HG03108 (cell line): ENCODE measurements at regions not wholly inside any gene's neighbourhood (a gene's known extent, or its start where the extent isn't known, plus 50 kb on each side); places are given as distances from the start of the nearest gene placed in this dataset.
"Not testable (repeated sequence)": the region's sequence is repeated elsewhere in the genome, so short reads cannot be mapped to it uniquely, and the experiment has no call there.

Experiments
- ATAC-seq: cut with Tn5 transposase; IDR thresholded peaks from one replicate; pipeline ENCODE4 v1.9.1; 2021; ENCODE audit warnings: moderate library complexity; ENCODE audit not compliant: unreplicated experiment

DNA sequence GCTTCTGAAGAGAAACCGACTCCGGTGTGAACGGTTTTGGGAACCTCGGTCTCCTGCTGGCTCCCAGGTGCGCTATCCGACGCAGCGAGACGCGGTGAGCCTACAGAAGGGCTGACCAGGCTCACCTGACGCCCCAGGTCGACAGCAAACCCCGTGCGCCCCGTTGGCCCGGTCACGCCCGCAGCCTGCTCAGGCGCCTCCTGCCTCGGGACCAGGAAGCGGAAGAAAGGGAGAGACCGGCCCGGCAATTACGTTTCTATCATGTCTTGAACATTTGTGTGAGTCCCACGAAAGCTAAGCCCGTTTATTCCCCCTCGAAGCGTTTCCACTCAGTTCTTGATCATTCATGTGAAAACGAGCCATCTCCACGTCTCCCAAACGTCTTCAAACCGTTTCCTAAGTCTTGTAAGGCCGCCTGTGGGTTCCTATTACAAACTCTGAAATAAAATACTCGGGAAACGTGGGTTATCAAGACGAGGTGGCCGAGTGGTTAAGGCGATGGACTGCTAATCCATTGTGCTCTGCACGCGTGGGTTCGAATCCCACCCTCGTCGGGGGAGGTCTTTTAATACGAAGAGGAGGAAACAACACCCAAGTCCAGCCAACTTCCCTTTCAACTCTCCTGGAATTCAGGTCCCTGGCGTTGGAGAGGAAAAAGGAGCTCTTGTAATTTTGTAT, 150.5 kb upstream of the PRSS16 start:
- no peak for ATAC-seq

DNA sequence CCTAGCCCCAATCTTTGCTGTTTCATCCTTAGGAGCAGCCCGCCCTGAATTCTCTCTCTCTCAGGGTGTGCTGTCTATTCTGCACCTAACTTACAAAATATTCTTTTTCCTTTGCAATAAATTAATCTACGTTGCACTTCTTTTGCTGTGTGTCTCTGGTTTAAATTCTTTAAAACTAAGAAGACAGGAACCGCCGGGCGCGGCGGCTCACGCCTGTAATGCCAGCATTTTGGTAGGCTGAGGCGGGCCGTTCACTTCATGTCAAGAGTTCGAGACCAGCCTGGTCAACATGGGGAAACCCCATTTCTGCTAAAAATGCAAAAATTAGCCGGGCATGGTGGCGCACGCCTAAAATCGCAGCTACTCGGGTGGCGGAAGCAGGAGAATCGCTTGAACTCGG, 148.5 kb upstream of the PRSS16 start:
- ATAC-seq, result no peak

DNA sequence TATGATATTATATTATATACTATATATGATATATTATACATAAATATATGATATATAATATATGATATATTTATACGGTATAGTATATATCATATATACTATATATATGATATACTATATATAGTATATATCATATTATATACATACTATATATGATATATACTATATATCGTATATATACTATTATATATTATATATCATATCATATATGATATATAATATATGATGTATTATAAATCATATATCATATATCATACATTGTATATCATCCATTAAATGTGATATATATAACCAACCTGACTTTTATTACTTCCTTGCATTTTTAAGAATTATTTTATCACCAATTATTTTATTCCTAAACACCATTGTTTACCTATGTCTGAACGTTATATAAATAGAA, 146.6 kb upstream of the PRSS16 start:
- no peak for ATAC-seq

DNA sequence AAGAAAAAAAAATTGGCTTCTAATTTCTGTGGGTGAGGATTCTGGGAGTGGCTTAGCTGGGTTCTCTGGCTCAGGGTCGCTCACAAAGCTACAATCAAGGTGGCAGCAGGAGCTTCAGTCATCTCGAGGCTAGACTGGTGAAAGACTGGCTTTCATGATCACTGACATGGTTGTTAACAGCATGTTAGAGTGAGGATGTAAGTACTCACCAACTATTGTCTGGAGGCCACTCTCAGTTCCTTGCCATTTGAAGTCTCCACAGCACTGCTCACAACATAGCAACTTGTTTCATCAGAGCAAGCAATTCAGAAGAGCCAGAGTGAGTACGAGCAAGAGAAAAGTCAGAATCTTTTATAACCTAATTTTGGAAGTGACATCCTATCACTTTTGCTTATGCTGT, 145.7 kb upstream of the PRSS16 start:
- ATAC-seq, result no peak

DNA sequence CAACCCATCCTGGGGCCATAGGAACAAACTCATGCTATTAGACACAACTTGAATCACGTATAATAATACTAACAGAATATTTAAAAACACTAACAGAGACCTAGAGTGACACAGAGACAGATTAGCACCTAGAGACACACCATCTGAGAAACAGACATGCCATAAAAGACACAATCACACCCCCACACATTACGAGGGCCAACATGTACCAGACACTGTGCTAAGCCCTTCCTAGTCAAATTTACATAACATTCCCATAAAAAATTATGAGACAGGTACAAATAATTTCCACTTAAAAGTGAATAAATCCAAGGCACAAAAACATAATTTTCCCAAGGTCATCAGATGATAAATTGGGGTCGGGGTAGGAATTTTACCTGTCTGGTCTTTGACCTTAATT, 141.1 kb upstream of the PRSS16 start:
- no peak for ATAC-seq

DNA sequence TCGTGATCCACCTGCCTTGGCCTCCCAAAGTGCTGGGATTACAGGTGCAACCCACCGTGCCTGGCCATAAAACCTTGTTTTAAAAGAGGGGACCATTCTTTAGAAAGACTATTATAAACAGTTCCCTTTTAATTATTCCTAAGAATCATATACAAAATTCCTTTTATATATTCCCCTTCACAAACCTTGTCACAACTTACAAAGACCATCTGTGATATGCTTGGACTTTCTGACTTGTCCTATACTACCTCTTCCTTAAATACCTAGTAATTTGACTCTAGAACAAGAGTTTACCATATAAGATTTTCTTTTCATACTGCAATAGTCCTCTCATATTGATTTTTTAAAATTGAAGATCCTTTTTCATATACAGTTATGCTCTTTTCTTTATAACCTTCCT, 135.8 kb upstream of the PRSS16 start:
- no peak for ATAC-seq

DNA sequence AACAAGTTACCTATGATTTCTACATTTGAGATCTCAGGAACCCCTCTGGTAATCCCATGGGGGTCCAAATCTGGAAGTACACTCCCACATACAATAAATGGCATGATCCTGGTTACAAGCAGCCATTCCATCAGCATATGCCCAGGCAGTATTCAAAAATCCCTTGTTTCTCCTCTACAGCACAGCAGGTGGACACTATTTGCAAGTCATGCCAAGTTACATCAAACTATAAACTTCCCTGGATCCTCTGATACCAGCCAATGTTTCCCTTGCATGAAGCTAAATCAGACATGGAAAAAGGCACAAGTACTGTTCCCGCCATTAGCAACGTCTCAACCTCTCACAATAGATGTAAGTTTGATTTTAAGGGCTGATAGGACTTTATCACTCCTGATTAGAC, 134.5 kb upstream of the PRSS16 start:
- no peak for ATAC-seq

DNA sequence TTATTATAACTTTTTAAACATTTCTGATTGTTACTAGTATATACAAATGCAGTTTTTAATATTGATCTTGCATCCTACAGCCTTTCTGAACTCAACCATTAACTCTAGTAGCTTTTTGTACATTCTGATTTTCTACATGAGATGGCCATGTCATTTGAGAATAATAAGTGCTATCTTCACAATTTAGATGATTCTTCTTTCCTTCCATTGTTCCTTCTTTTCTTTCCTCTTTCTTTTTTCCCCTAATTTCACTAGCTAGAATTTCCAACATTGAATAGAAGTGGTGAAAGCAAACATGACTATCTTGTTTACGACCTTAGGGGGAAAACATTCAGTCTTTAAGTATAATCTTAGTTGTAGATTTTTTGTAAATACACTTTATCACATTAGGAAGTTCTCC, 128.2 kb upstream of the PRSS16 start:
- no peak for ATAC-seq

DNA sequence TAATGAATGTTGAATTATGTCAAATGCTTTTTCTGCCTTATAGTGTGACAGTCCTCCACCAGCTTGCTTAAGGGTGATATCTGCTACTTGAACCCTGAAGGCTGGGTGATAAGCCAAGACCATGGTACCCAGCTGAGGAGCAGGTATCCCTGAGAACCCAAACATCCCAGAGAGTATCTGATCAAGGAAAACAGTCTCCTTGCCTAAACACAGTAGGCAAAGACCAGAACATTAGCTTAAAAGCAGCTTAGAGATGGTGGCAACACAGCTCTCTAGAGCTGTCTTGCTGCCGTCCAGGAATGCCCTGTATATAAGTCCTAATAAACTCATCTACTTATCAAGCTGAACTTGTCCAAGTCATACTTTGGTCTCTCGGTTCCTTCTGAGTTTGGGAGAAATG, 127.7 kb upstream of the PRSS16 start:
- no peak for ATAC-seq

DNA sequence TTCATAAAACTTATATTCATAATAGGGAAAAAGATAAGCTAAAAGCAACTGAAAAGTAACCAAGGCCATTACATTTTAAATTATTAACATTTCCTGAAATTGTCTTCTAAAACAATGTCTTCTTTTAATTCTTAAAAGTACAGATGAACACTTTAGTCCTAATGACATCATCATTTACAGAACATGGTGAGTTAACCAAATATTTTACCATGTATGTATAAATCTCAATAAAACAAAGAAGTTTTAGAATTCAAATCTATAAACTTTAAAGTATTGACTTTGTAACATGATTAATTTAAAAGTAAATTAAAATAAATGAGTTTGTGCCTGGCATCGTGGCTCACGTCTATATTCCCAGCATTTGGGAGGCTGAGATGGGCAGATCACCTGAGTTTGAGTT, 125.9 kb upstream of the PRSS16 start:
- ATAC-seq, result no peak

DNA sequence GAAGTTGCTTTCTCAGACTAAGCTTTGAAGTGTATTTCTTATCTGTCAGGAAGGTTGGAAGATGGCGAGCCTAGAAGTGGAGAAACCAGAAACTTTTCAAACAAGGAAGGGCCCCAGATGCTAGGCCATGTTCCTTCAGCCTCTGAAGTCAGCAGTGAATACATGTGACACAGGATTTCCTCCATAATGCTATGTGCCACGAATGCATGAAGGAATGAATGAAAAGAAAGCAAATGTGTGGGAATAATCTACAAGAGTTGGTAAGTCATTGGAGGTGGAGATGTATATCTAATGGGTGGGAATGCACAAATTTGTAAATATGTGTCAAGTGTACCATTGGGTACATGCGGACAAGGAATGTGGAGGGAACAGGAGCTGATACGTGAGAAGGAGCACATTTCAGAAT, 123.2 kb upstream of the PRSS16 start:
- ATAC-seq, result no peak

DNA sequence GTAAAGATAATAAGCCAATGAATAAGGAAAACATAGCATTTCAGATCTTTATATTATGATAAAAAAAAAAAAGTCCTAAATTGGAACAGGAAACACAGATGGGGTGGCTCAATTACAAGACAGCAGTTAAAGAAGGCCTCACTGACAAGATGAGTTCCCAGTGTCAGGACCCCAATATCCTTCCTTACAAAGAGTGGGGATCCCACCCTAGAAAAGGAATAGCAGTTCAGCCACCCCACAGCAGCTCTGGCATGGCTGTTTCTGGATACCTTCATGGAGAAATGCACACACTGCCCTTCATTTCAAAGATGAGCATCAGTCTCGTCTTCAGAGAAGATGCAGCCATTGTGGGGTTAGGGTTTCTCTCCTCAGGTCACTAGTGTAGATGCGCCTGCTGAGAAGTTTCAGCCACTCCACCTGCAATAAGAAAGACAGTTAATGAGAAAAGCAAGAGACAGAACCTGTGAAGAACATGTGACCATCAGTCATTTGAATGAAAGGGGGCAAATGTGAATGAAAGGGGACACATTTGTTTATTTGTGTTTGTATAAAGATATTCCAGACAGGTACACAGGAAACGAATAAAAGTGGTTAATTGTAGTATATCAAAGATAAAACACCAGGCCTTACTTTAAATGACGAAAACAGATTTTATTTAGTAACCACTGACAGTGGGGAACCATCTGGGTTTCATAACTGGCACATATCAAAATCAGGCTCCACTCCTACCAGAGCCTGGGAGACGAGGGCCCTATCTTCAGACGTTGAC, 121.3 kb upstream of the PRSS16 start:
- no peak for ATAC-seq

DNA sequence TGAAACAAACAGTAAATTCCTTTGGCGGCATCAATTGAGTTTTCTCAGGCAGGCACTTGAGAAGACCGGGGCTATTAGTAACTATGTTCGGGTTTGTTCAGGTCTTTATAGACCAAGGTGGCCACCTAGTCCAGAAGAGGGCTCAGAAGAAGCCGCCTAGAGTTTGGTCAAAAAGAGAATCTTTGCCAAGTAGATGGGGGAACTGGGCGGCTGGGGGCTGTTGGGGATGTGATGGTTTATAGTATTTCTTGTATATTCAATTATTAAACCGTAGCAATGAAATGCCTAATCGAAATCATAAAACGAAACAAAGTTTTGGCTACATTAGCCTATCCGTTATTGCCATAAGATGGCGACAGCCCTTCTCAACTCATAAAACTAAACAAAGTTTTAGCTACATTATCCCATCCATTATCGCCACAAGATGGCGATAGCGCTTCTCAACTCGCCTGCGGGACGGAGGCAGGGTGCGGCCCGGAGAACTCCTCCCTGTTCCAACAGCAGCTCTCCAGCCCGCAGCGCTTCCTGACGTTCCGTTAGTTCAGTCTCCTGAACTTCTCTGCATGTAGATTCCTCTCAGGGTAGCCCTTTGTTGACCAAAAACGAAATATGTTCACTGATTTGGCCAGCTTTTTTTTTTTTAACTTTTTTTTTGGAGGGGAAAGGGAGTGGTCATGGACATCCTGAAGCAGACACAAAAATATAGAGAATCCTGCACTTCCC, 120.5 kb upstream of the PRSS16 start:
- peak; percentile 46 for ATAC-seq

DNA sequence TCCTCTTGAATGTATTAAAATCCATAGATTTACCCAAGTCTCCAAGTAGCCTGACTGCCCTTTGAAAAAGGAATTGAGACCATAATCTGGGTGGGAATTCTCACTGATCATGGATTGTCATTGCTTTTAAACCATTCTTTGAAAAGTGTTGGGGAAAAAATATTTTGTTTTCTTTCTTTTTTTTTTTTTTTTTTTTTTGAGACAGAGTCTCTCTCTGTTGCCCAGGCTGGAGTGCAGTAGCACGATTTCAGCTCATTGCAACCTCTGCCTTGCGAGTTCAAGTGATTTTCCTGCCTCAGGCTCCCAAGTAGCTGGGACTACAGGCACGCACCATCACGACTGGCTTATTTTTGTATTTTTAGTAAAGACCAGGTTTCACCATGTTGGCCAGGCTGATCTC, 119.6 kb upstream of the PRSS16 start:
- ATAC-seq, result not testable (repeated sequence)

DNA sequence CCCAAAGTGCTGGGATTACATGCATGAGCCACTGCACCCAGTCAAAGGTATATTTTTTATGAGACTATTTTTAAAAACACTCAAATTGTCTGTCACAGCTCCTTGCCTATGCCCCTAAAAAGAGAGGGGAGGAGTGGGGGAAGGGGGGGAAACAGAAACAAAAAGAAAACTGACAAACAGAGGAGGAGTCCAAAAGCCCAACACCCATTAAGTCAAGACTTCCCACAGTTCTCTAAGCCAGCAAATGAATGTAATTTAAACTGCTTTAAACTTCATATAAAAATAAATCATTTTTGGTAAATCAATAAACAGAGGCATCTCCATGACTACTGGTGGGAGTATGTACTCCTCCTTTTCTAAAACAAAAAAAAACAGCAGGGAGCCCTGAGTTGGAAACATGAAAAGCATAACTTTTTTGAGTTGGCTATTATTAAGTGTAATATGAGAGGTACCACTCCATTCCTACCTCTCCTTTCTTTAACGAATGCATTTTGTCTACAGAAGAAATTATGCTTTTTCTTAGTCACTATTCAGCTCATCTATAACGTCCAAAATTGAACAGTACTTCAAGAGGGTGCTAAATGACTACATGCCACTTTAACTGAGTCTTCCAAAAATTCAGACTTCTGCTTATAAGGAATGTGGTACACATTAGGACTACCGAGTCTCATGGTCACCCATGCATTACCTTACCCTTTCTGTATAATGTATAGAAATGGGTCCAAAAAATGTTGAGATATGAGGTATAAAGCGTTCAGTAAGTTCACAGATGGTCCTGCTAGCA, 119.0 kb upstream of the PRSS16 start:
- ATAC-seq, result no peak

DNA sequence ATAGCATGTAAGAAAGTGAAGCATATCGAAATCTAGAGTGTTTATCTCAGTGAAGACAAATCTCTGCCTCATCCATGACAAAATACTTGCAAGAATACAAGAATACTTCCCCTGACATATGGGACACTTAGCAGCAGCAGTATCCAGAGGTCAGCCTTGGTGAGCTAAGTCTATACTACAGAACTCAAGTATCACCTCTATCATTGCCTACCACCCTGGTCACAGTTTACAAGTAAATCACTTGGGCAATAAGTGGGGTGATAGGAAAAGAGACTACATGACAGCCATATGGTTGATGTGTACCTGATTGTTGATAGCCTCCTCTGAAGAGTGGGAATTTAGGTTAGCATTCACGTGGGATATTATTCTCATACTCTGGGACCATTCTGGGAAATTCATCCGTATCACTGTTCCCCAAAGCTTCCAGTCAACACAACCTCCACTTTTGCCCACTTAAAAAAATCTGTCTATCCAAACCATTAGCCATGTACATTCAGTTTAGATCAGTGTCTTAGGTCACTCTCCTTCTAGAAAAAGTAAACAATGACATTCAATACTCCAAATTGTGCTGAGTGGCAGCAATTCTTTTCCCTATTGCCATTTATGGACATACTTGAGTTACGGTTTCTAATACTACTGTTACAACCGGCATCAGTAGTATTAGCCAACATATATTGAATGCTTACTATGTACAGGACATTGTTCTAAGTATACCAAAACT, 118.2 kb upstream of the PRSS16 start:
- ATAC-seq, result no peak

DNA sequence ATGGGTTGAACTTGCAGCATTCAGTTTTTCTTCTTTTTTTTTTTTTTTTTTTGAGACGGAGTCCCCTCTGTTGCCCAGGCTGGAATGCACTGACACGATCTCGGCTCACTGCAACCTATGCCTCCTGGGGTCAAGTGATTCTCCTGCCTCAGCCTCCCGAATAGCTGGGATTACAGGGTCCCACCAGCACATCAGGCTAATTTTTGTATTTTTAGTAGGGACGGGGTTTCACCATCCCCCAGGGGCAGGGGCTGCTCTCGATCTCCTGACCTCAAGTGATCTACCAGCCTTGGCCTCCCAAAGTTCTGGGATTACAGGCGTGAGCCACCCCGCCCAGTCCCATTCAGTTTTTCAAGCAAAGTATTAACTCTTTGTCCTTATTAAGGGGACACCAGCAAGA, 117.6 kb upstream of the PRSS16 start:
- no peak for ATAC-seq

DNA sequence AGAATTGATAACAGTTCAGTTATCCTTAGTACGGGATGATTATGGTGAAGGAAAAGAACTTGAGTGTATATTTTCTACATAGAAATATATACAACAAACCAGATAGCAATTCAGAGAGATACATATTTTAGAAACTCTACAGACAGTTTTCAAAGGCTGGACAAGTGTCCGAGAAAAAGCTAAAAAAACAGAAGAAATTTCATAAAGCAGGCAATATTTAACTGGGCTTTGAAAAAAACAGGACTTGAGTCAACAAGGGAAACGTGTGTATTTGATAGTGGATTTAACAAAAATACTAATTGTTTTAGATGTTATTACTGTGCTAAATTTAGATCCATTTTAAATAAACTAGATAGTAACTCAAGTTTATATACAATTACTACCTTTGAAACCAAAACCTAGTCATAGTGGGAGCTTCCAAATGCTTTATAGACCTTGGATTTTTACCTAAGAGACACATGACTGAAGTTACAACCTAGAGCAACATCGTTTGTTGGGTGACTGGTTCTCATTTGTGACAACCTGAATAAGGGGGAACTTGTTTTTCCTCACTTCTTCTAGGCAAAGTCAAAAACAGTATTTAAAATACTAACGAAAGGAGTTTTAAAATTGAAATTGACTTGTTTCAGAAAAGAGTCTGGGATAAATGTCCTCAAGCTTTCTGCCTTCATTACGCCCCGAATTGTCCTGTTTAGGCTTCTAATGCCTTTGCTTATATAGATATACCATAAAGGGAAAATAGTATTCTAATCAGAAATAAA, 116.7 kb upstream of the PRSS16 start:
- ATAC-seq, result no peak

DNA sequence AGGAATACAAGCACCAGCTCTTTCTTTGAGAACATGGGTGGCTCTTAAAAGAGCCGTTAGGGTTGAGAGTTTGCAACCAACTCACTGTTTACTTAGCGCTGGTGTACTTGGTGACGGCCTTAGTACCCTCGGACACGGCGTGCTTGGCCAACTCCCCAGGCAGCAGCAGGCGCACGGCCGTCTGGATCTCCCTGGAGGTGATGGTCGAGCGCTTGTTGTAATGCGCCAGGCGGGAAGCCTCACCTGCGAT, 115.3 kb upstream of the PRSS16 start:
- peak; percentile 1 for ATAC-seq
